MCF 10A (cell line): ENCODE measurements at regions not wholly inside any gene's neighbourhood (a gene's known extent, or its start where the extent isn't known, plus 50 kb on each side); places are given as distances from the start of the nearest gene placed in this dataset.

Experiments used
- BruUV-seq: library from RNA; stranded (reverse); fragments of 400-500 nt; replicated peaks from 2 replicates; lab custom pipeline; 2021; lab: Mats Ljungman, UMichigan
- CTCF ChIA-PET: fragments of 300-600 bp; sonication (Branson Sonifier 250); formaldehyde crosslinking; extraction: SDS; loops from one replicate; lab custom pipeline; 2021; ENCODE audit warnings: antibody characterized with exemption, inconsistent platforms; lab: Yijun Ruan, JAX
- POLR2A ChIA-PET: fragments of 300-600, 350-650 bp; sonication (Branson Sonifier 250); formaldehyde crosslinking; extraction: SDS; loops from one replicate; lab custom pipeline; 2020; ENCODE audit warnings: antibody characterized with exemption, inconsistent platforms; lab: Yijun Ruan, JAX
- DNase-seq: peaks from one replicate; pipeline ENCODE4 v3.0.0-alpha.2; 2018; ENCODE audit not compliant: unreplicated experiment
- H3K27ac Mint-ChIP-seq: one replicate; pipeline ENCODE4 v1.8.0; 2022; ENCODE audit warnings: mild to moderate bottlenecking, low read depth, mixed read lengths; ENCODE audit not compliant: unreplicated experiment
- H3K27me3 Mint-ChIP-seq: one replicate; pipeline ENCODE4 v1.8.0; 2022; ENCODE audit warnings: mixed read lengths; ENCODE audit not compliant: insufficient read depth, unreplicated experiment
- H3K36me3 Mint-ChIP-seq: one replicate; pipeline ENCODE4 v1.8.0; 2022; ENCODE audit warnings: mild to moderate bottlenecking, moderate library complexity, mixed read lengths; ENCODE audit not compliant: insufficient read depth, unreplicated experiment
- H3K4me1 Mint-ChIP-seq: one replicate; pipeline ENCODE4 v1.8.0; 2022; ENCODE audit warnings: mixed read lengths; ENCODE audit not compliant: insufficient read depth, unreplicated experiment
- H3K4me3 Mint-ChIP-seq: one replicate; pipeline ENCODE4 v1.8.0; 2022; ENCODE audit warnings: mild to moderate bottlenecking, moderate library complexity, mixed read lengths; ENCODE audit not compliant: unreplicated experiment
- H3K9me3 Mint-ChIP-seq: one replicate; pipeline ENCODE4 v1.8.0; 2022; ENCODE audit warnings: mixed read lengths; ENCODE audit not compliant: unreplicated experiment
- intact Hi-C: fragments of 100-400 bp; cut with micrococcal nuclease; formaldehyde crosslinking; loops from 2 replicates; pipeline ENCODE4 v1.14.1; 2022
- TF ChIP-seq, protein P1 (sequence below): fragments of 200-600 bp; IDR thresholded peaks from one replicate; pipeline ENCODE4 v1.8.0; 2022; ENCODE audit warnings: antibody characterized with exemption, mild to moderate bottlenecking; ENCODE audit not compliant: unreplicated experiment

DNA sequence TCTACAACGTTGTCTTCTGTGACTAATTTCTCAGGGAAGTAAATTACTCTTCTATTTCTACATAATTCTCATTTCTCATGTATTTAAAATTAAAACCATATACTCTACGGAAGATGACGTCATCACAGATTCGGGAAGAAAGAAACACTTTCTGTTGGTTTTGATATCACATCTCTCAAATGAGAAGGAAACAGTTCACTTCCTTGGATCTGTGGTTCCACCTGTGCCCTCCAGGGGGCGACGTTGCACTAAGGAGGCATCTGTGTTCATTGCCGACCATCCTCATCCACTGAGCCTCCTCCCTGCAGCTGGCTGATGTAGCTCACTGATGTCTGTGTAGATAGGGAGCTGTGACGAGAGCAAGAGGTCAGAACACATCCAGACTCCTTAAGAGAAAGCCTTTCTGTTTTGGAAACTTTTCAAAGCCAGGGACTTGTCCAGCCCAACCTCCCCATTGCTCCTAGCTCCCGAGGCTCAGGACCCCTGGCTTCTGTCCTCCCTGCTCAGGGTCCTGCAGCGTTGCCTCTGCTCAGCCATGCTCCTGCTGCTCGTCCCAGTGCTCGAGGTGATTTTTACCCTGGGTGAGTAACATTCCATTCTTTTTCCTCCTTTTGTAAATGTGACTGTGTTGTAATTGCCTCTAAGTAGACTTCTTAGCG lies 172.7 kb upstream of the OR4E1 start:
- TF ChIP-seq, protein P1, sequence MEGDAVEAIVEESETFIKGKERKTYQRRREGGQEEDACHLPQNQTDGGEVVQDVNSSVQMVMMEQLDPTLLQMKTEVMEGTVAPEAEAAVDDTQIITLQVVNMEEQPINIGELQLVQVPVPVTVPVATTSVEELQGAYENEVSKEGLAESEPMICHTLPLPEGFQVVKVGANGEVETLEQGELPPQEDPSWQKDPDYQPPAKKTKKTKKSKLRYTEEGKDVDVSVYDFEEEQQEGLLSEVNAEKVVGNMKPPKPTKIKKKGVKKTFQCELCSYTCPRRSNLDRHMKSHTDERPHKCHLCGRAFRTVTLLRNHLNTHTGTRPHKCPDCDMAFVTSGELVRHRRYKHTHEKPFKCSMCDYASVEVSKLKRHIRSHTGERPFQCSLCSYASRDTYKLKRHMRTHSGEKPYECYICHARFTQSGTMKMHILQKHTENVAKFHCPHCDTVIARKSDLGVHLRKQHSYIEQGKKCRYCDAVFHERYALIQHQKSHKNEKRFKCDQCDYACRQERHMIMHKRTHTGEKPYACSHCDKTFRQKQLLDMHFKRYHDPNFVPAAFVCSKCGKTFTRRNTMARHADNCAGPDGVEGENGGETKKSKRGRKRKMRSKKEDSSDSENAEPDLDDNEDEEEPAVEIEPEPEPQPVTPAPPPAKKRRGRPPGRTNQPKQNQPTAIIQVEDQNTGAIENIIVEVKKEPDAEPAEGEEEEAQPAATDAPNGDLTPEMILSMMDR: peak; percentile 62
- no peaks in the 10 kb centered on the region for H3K36me3 Mint-ChIP-seq
- peak; percentile 45 for DNase-seq
- H3K9me3 Mint-ChIP-seq: no peaks in the 10 kb centered on the region
- H3K4me1 Mint-ChIP-seq: peaks cover 8% of the 10 kb centered on the region
- H3K4me3 Mint-ChIP-seq: no peak overlapping the region
- intact Hi-C loops: no loop called here
- CTCF ChIA-PET: interaction anchor here (0.6 to 1.2 kb wide), 2 partner anchors 22 to 201 kb away, joined by 3 to 5 read pairs; no protein-coding TSS in a partner anchor
- H3K27me3 Mint-ChIP-seq: peaks cover 98% of the 10 kb centered on the region
- no TSS peak for BruUV-seq
- POLR2A ChIA-PET: no interaction called here
- no peak overlapping the region for H3K27ac Mint-ChIP-seq

DNA sequence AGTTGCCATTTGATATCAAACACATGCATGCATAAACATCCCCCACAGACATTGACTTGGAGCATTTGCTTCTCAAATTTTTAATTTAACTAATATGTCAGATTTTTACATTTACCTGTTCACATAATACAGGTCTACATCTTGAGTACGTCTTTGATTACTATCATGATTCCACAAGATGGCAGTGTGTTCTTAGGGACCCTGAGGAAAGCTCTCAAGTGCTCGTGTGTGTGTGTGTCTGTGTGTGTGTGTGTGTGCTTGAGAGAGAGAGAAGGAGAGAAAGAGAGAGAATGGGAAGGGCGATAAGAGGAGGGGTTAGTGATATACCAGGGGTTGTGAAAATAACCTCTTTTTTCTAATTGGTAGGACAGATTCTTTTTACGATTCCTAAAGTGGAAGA lies 167.1 kb upstream of the OR4E1 start:
- intact Hi-C loops: no loop called here
- H3K27me3 Mint-ChIP-seq: peaks cover 81% of the 10 kb centered on the region
- no peak overlapping the region for H3K4me3 Mint-ChIP-seq
- TF ChIP-seq, protein P1: peak; percentile 8
- H3K27ac Mint-ChIP-seq: no peak overlapping the region
- BruUV-seq: no TSS peak
- peak; percentile 7 for DNase-seq
- no peaks in the 10 kb centered on the region for H3K9me3 Mint-ChIP-seq
- ChIA-PET POLR2A (no interaction called here), CTCF (interaction anchor here (0.6 to 0.8 kb wide), 2 partner anchors 24 to 38 kb away, joined by 3 read pairs; no protein-coding TSS in a partner anchor)
- no peaks in the 10 kb centered on the region for H3K4me1 Mint-ChIP-seq
- H3K36me3 Mint-ChIP-seq: no peaks in the 10 kb centered on the region

- TF ChIP-seq, protein P1: no peak
- no peak for DNase-seq
- ChIA-PET POLR2A (no interaction called here), CTCF (interaction anchor here (0.7 to 1.7 kb wide), 3 partner anchors 9 to 18 kb away, joined by 3 to 8 read pairs (median 3); no protein-coding TSS in a partner anchor)
- intact Hi-C loops: no loop called here
- BruUV-seq: no TSS peak
- Mint-ChIP-seq H3K4me1 (peaks cover 6% of the 10 kb centered on the region), H3K36me3 (no peaks in the 10 kb centered on the region), H3K4me3 (no peak overlapping the region), H3K27me3 (peaks cover 54% of the 10 kb centered on the region), H3K27ac (no peak overlapping the region), H3K9me3 (no peaks in the 10 kb centered on the region)
Measured at GRCh38 chr14:21833836-21834235, 160.2 kb upstream of the OR4E1 start.

GRCh38 chr14:21825845-21826244 lies 152.2 kb upstream of the OR4E1 start:
- no TSS peak for BruUV-seq
- DNase-seq: no peak
- POLR2A ChIA-PET: no interaction called here
- Mint-ChIP-seq H3K36me3 (no peaks in the 10 kb centered on the region), H3K27me3 (peaks cover 70% of the 10 kb centered on the region), H3K4me1 (peaks cover 6% of the 10 kb centered on the region), H3K27ac (no peak overlapping the region), H3K9me3 (no peaks in the 10 kb centered on the region), H3K4me3 (no peak overlapping the region)
- TF ChIP-seq, protein P1: no peak
- intact Hi-C loops: no loop called here
- CTCF ChIA-PET: interaction anchor here (0.7 kb wide), 1 partner anchor 117 kb away, joined by 4 read pairs; no protein-coding TSS in a partner anchor
